GM19035 (cell line): ENCODE measurements at regions not wholly inside any gene's neighbourhood (a gene's known extent, or its start where the extent isn't known, plus 50 kb on each side); places are given as distances from the start of the nearest gene placed in this dataset.

Source experiments
- ATAC-seq: cut with Tn5 transposase; IDR thresholded peaks from one replicate; pipeline ENCODE4 v1.9.1; 2021; ENCODE audit not compliant: unreplicated experiment

DNA sequence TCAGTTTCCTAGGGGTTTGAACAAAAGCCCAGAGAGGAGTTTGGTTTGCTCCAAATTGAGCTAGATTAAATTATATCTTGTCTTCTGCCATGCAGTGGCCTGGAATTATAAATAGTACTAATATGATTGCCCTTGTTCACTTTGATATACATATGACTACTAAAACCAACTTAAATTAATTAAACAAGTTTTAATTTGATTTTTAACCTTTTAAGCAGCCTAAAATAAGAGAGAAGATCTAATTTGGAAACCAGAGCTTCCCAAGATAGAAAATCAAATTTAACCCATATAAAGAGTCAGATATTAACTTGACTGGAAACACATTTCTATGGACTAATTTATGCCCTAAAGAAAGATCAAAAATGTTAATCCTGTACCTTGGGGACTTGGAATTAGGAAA lies 444.5 kb upstream of the SLC8A1 start:
- no peak for ATAC-seq

DNA sequence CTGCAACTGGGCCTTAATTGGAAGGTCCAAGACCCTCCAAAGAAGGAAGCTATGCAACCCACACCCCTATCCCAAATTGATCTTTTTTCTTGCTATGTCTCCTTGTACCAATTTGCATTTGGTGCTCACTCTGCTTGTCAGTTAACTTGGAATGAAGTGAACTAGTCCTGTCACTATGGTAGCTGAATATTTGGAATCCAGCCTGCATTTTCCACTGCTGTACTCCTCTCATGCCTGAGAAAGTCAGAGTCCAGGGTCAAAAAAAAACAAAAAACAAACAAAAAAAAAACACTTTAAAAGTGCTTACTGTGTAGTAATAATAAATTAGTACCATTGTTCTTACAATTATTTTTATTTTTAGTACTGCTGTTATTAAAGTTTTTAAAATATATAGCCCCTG lies 462.8 kb upstream of the SLC8A1 start:
- ATAC-seq, result no peak

DNA sequence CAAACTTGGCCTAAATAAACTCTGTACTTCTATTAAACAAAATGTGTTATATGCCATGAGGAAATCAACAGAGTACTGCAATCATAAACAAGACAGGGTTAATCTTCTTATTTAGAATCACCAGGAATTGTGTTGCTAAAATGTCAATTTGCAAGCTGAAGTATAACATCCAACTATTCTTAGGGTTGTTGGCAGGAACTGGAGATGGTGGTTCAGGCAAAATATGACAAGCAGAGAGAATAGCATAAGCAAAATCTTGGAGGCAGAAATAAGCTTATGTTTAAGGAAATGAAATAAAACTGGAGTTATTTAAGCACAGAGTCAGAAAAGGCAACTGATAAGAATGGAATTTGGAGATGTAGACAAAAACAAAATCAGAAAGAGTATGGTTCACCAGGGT lies 463.8 kb upstream of the SLC8A1 start:
- no peak for ATAC-seq

DNA sequence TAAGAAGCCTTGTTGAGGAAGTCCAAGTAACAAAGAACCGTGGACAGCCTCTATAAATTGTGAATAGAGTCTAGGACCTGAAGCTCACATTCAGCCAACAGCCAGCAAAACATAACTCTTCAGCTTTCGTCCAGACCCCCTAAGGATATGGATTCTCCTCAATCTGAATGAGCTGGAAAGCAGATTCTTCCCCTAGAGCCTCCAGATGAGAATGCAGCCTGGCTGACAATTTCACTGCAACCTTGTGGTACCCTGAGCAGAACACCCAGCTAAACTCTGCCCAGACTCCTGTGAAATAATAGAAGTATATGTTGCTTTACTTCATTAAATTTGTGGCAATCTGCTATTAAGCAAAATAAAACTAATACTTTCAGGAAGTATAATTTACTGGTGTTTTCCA lies 483.5 kb upstream of the SLC8A1 start:
- ATAC-seq, result no peak

DNA sequence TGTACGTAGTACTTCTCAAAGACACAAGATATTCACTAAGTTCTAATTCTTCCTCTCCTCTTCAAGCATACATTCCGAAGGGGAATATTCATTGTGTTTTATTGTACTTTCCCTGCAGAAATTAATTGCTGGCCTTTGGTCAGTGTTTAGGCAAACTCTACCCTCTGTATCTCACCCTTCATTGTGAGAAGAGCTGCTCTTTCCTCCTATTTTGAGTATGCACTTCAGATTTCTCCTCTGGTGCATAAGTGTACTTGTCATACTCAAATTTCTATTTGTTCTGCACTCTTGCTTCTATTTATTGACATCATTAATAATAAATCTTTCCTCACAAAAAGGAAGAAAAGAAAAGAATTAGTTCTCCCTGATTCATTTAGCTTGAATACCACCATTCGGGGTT lies 485.4 kb upstream of the SLC8A1 start:
- ATAC-seq, result no peak

DNA sequence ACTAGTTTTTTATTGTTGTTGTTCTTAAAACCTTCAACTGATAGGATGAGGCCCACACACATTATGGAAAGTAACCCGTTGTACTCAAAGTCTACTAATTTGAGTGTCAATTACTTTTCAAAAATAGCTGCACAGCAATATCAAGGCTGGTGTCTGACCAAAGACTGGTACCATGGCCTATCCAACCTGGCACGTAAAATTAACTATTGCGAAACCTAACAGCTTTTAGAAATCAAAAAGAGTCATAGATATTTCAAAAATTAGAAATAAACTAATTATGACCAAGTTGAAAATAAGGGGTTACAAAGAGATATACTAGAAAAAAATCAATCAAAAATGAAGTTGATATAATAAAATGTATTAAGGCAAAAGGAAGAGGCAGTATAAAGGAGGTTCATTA lies 501.5 kb upstream of the SLC8A1 start:
- no peak for ATAC-seq

DNA sequence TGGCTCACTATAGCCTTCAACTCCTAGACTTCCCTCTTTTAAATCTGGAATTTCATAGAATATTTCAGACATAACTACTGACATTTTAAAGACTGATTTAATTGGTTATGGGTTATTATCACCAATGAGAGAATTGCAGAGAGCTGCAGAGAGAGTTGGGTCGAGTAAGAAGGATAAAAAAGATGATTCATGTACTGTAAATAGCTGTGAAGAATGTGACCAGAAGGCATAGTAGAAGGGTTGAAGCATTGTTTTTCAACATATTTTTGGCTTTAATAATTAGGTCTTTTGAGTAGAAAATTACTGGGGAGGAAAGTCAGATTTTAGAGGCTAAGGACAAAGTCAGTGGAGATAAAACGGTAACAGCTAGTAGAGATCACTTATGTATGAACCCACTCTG lies 503.2 kb upstream of the SLC8A1 start:
- no peak for ATAC-seq

DNA sequence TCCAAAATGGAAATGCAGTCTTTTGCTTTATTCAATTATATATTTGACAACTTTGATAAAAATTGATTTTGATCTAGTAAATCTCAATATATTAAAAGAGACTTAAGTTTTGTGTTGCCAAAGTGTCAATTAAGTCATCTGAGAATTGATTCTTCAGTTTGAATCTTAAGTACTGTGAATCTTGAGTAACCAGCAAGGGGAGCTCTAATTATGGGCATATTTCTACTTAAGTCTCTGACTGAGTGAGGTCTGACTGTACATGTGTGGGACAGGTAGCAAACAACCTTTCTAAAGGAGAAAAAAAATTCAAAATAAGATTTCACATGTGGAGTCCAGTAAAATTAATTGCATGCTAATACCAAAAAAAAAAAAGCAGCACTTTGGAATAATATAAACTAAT lies 503.7 kb upstream of the SLC8A1 start:
- ATAC-seq, result no peak

DNA sequence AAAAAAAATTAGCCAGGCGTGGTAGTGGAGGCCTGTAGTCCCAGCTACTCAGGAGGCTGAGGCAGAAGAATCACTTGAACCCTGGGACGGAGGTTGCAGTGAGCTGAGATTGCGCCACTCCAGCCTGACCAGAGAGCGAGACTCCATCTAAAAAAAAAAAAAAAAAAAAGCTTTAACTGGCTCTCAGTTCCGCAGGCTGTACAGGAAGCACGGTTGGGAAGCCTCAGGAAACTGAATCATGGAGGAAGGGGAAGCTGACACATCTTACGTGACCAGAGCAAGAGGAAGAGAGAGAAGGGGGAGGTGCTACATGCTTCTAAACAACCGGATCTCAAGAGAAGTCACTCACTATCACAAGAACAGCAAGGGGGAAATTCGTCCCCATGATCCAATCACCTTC lies 505.6 kb upstream of the SLC8A1 start:
- no peak for ATAC-seq

DNA sequence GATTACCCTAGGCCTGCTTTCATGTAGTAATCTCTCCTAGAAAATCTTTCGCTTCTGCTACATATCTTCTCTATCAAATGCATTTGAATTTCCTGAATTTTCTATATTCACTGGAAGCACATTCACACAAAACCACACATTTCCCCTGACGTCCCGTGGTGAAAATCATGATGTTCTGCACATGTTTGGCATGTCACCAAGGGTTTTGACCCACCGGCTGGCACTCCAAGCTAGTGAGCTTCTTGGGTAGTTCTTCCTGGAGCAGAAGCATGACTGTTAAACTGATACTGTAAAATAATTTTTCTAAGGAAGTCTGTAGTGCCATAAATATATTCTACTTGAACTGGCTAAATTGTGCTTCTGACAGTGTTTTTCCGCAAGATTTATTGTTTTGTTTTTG lies 510.1 kb upstream of the SLC8A1 start:
- no peak for ATAC-seq

DNA sequence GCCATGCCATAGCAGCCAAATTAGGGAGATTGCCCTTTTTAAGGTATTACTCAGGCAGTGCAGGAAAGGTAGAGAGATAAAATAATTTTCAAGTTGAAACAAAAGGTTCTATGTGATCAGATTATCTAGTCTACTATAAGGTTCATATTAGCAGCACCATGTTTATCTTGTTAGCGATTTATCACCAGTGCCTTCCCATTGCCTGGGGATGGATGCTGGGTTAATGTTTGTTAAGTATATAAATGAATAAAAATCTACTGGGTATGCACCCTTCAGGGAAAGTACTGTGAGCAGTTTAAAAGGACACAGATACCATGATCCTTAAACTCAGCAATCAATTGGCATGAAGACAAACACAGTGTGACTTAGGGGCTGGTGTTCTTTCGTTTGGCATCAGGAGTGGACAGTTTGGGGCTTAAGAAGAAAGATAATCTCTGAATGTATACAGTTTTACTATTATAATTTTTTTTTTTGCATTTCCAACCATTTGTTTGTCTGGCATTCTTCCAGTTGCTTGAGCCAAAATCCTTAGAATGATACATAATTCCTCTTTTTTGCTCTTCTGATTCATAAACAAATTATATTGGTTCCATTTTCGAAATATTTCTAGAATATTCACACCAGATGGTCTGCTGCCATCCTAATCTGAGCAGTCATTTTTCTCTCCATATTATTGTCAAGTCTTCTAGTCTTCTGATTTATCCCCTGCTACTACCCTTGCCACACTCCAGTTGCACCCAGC lies 512.8 kb upstream of the SLC8A1 start:
- no peak for ATAC-seq

DNA sequence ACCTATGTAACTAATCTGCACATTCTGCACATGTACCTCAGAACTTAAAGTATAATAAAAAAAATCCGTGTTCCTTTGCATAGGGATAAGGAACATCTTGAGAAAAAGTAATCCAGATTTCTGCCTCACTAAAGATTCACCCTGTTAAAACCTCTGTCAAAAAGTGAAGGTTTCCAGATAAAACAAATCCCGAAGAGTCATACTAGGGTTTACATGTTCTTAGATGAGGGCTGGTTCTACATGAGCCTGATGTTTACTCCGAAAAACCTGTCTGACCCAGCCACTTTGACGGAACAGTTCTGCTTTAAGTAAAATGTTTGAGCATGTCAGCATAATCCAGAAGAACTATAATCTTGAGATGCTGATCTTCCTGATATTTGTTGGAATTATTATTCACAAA lies 515.6 kb upstream of the SLC8A1 start:
- no peak for ATAC-seq

DNA sequence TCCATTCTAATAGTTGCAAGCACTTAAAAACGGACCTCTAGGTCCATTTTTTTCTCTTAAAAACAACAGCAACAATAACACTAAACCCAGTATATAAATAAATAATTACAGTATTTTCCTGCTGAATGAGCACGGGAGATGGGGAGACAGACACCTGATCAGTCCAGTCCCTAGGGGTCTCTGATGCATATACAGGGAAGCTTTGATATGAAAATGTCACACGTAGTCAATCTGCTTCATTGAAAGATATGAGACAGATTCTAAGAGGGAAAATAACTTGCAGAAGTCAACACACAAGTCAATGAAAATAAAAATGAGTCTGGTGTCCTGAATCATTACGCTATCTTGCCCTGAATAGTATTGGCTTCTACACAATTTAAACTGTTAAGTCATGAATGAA lies 523.3 kb upstream of the SLC8A1 start:
- no peak for ATAC-seq

DNA sequence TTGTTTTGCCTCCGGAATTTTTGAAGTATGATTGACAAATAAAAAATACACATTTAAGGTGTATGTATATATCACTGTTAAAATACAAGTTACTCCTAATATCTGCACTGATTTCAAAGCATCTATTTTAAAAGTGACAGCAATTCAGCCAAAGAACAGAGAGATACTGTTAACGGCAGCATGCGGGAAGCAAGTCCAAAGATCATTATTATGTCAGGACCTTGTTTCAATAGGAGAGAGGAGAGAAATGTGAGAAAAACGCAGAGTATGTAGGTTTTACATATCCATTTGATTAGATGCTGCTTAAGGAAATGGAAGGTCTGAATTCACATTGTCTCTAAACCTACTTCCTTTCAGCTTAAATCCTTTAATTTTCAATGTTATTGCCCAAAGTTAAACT lies 545.5 kb upstream of the SLC8A1 start:
- ATAC-seq, result no peak

DNA sequence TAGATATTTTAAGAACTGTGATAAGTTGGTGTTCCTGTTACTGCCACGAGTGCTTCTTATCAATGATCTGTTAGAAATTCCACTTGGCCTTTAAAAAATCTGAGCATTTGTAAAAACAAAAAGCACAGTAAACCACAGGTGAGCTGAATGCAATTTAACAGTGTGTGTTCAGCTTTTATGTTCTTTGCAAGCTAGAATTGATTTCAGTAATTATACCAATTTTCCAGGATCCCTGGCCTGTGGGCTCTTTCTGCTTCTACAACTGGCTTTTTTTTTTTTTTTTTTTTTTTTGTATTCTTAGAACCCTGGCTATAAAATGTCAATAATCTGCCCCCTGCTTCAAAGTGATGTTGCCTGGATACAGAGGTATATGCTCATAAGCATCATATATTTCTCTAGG lies 548.5 kb upstream of the SLC8A1 start:
- no peak for ATAC-seq

DNA sequence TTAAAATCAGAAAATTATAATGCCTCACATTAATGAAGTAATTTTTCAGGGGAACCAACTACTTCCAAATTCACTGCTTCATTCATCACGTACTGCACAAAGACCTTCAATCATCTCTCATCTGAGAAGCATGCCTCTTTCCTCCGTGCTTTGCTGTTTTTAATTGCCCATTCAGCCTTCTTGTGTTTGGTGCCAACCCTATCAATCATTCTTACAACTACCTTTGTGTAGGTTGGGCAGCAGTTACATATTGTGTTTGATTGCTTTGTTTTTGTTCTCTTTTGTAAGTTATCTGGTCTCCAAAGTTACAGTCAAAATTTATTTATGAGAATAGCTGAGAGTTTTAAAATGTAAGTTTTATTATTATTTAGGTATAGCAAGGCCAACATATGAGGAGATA lies 549.0 kb upstream of the SLC8A1 start:
- no peak for ATAC-seq

DNA sequence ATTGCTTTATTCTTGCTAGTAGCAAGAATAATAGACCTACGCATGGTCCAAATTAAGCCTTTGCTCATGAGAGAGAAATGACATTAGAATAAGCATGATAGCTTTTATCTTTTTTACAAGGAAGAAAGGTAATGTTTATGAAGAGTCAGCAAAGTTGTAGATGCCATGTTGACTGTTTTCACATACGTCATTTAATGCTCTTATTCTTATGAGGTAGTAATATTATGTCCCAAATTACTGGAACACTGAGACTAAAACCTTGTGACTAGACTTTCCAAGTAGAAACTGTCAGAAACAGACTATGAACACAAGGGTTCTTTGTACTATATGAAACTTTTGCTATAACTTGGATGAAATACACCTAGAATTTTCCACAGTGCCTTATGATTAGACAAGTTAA lies 552.8 kb upstream of the SLC8A1 start:
- ATAC-seq, result no peak

DNA sequence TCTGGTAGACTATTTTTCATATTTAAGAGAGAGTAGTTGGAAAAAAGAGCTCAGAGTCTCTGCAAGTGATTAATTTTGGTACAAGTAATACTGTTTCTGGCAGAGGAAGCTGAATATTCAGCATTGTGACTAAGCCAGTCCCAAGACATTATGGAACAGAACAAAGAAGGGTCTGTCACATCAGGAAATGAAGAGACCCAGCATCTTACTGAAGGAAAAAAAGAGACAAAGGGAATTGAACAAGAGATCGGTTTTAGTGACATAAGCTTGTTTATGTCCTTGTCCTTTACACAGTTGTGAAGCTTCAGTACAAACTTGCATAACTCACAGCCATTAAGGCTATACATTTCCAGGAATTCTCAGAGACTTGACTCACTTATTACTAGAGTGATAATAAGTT lies 568.5 kb upstream of the SLC8A1 start:
- ATAC-seq, result no peak

DNA sequence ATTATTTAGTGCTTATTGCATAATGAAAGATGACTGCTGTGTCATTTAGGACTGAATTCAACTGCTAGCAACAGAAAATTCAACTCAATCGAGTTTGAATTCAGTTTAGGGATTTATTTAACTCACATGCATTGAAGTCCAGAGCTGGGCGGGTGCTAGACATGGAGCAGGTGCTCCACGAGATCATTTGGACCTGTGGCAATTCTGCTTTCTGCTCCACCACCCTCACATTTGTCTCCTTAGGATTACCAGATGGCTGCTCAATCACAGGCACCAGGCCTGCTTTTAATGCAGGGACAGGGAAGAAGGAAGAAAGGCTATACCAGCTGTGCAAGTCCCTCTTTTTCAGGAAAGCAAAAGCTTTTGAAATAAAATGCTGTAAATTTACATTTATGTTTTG lies 572.9 kb upstream of the SLC8A1 start:
- no peak for ATAC-seq

DNA sequence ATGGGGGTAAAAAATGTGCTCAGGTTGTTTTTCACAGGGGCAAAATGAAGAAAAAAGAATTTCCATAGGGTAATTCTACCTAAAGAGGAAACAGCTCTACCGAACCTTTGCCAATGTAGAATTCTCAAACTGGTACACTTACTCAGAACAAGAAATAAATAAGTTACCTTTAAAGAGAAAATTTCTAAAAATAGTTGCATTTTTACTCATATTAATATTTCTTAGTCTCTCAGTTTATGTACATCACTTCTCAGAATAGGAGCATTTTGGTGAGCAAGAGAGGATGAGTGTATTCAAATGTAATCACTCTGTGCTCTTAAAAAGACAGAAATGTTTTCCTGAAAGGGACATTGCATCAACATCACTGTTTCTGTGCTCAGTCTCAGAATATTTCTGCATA lies 574.7 kb upstream of the SLC8A1 start:
- no peak for ATAC-seq

DNA sequence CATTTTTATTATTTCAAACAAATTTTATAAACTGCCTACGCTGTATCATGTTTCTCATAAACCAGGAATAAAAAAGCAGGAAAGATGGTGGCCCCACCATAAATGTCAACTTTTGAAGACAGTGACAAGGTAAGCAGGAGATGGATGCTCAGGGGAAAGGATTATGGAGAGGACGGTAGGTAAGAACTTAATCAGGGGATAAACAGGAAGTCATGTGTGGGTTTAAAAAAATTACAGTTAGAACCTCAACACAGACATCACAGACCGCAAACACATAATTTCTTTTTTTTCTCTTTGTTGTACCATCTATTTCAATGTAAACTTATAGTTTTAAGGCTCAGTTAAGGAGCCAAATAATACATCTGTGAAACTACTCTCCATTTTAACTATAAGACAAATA lies 575.2 kb upstream of the SLC8A1 start:
- no peak for ATAC-seq

DNA sequence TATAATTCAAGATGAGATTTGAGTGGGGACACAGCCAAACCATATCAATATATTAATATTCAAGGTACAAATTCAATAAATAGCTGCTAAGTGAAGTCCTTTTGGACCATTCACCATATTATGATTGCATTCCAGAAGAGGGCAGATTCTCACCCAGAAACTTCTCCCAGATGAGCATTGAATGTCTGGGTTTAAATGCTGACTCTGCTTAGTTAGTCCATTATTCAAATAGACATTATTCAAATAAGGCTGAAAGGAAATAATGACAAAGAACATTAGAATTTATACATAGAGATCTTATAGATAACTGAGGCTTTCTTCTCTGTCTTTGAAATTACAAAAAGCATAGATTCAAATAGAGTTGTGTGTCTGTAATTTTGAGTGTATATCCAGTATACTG lies 579.4 kb upstream of the SLC8A1 start:
- ATAC-seq, result no peak

DNA sequence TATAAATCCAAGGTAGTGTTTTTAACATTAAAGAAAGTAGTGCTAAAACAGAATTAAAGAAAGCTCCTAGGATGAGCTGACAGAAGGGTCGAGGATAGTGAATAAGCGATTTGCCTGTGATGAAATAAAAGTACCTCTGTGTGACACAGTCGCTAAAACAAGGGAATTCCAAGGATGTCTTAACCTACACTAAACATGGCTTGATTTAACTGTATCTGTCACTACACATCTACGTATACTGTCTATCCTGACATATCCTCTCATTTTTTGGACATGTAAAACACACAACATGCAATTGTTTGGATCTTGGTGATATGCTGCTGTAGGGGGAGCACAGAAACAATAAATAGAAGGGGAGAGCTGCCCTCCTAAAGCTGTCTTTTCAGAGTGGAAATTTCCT lies 580.8 kb upstream of the SLC8A1 start:
- no peak for ATAC-seq

DNA sequence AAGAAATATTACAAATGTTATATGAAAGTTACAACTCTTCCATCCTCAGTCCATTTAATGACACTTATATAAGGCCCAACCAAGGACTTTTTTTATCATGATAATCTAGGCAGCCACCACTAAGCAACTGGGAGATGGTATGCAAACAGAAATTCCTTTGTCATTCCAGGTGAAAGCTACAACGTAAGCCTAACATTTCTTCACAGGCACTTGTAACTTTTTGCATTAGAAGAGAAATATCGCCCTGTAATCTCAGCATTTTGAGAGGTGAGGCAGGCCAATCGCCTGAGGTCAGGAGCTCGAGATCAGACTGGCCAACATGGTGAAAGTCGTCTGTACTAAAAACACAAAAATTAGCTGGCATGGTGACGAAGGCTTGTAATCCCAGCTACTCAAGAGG lies 581.2 kb upstream of the SLC8A1 start:
- ATAC-seq, result no peak
